ENCODE measurements at regions not wholly inside any gene's neighbourhood (a gene's known extent, or its start where the extent isn't known, plus 50 kb on each side); places are given as distances from the start of the nearest gene placed in this dataset.

- no peaks in the 10 kb centered on the region for H3K27me3 ChIP-seq
- 76 to 89% methylated on average over 9 to 10 of the region's 10 CpGs for WGBS, 2 donors
These were observed 70.8 kb upstream of the ZMIZ1 start for GRCh38 chr10:78997635-78998618.

GRCh38 chr10:79001082-79001885 is 67.5 kb upstream of the ZMIZ1 start:
- H3K9me3 ChIP-seq: no peaks in the 10 kb centered on the region
- DNase-seq (ENCODE audit: low spot score in 2 of 2): no peak
- H3K4me1 ChIP-seq: peaks cover 0 to 3% (median 0%) of the 10 kb centered on the region in 4 donors
- 75 to 80% methylated on average over 9 to 10 of the region's 10 CpGs for WGBS, 2 donors
- TF ChIP-seq POLR2A (IDR thresholded peaks at IDR 0.05) (no peak), EP300 (IDR thresholded peaks at IDR 0.05) (no peak), CTCF (IDR thresholded peaks at IDR 0.05) (no peak)
- H3K36me3 ChIP-seq: no peaks in the 10 kb centered on the region
- no peak overlapping the region for H3K4me3 ChIP-seq
- no peak overlapping the region for H3K27ac ChIP-seq
- H3K27me3 ChIP-seq: no peaks in the 10 kb centered on the region

More at GRCh38 chr10:78997635-78998618, 70.8 kb upstream of the ZMIZ1 start:
- no peak for TF ChIP-seq CTCF (IDR thresholded peaks at IDR 0.05)
- no peak for TF ChIP-seq EP300 (IDR thresholded peaks at IDR 0.05)
- no peak for TF ChIP-seq POLR2A (IDR thresholded peaks at IDR 0.05)
- H3K27ac ChIP-seq: no peak overlapping the region
- no peak overlapping the region for H3K4me3 ChIP-seq
- DNase-seq (ENCODE audit: low spot score in 2 of 2): no peak
- H3K9me3 ChIP-seq: no peaks in the 10 kb centered on the region
- H3K36me3 ChIP-seq: no peaks in the 10 kb centered on the region
- H3K4me1 ChIP-seq: no peaks in the 10 kb centered on the region

GRCh38 chr10:79002336-79002735 is 66.4 kb upstream of the ZMIZ1 start:
- Histone ChIP-seq H3K27ac (no peak overlapping the region), H3K9me3 (no peaks in the 10 kb centered on the region), H3K27me3 (no peaks in the 10 kb centered on the region), H3K4me3 (no peak overlapping the region), H3K36me3 (no peaks in the 10 kb centered on the region), H3K4me1 (peaks cover 0 to 9% (median 0%) of the 10 kb centered on the region in 4 donors)
- TF ChIP-seq EP300 (IDR thresholded peaks at IDR 0.05) (no peak), POLR2A (IDR thresholded peaks at IDR 0.05) (no peak), CTCF (IDR thresholded peaks at IDR 0.05) (no peak)
- no peak for DNase-seq (ENCODE audit: low spot score in 2 of 2)
- 90 to 100% methylated on average over 3 of the region's 3 CpGs for WGBS, 2 donors

- no peak for TF ChIP-seq EP300 (IDR thresholded peaks at IDR 0.05)
- no peak overlapping the region for H3K27ac ChIP-seq
- H3K4me1 ChIP-seq: peaks cover 0 to 18% (median 4%) of the 10 kb centered on the region in 4 donors
- no peak for DNase-seq (ENCODE audit: low spot score in 2 of 2)
- no peaks in the 10 kb centered on the region for H3K9me3 ChIP-seq
- H3K36me3 ChIP-seq: no peaks in the 10 kb centered on the region
- no peak overlapping the region for H3K4me3 ChIP-seq
- no peaks in the 10 kb centered on the region for H3K27me3 ChIP-seq
- WGBS, 2 donors: 48 to 62% methylated on average over 15 to 19 of the region's 19 CpGs
These were observed 65.3 kb upstream of the ZMIZ1 start for GRCh38 chr10:79003183-79004100.

GRCh38 chr10:79004311-79004710 is 64.5 kb upstream of the ZMIZ1 start:
- WGBS, 2 donors: 77 to 88% methylated on average over 5 of the region's 5 CpGs
- DNase-seq (ENCODE audit: low spot score in 2 of 2): no peak
- no peaks in the 10 kb centered on the region for H3K36me3 ChIP-seq
- H3K4me3 ChIP-seq: no peak overlapping the region
- H3K27me3 ChIP-seq: no peaks in the 10 kb centered on the region
- no peaks in the 10 kb centered on the region for H3K9me3 ChIP-seq
- peaks cover 0 to 24% (median 4%) of the 10 kb centered on the region in 4 donors for H3K4me1 ChIP-seq
- no peak overlapping the region for H3K27ac ChIP-seq
- TF ChIP-seq CTCF (IDR thresholded peaks at IDR 0.05) (no peak), EP300 (IDR thresholded peaks at IDR 0.05) (no peak), POLR2A (IDR thresholded peaks at IDR 0.05) (no peak)

All from tibial nerve (tissue), 4 donors.